ENCODE measurements at regions not wholly inside any gene's neighbourhood (a gene's known extent, or its start where the extent isn't known, plus 50 kb on each side); places are given as distances from the start of the nearest gene placed in this dataset.

- DNase-seq: no peak
- no peak overlapping the region for H3K27ac ChIP-seq
- H3K4me1 ChIP-seq (ENCODE audit: insufficient read depth): no peaks in the 10 kb centered on the region
- H3K36me3 ChIP-seq: no peaks in the 10 kb centered on the region
- intact Hi-C loops (cut with DNase I): no loop called here
- no peaks in the 10 kb centered on the region for H3K27me3 ChIP-seq
- 33 to 52% (median 46%) methylated on average over 2 of the region's 2 CpGs for WGBS, 3 donors
- H3K9me3 ChIP-seq: no peaks in the 10 kb centered on the region
- TF ChIP-seq EP300 (IDR thresholded peaks at IDR 0.05) (no peak), CTCF (IDR thresholded peaks at IDR 0.05) (no peak), POLR2A (IDR thresholded peaks at IDR 0.05) (no peak)
- no peak overlapping the region for H3K4me3 ChIP-seq
Observed at GRCh38 chrX:137431693-137432488, 134.0 kb upstream of the ZIC3 start.

- Histone ChIP-seq H3K27ac (no peak overlapping the region), H3K9me3 (no peaks in the 10 kb centered on the region), H3K4me1 (ENCODE audit: insufficient read depth) (no peaks in the 10 kb centered on the region), H3K4me3 (no peak overlapping the region), H3K27me3 (no peaks in the 10 kb centered on the region), H3K36me3 (no peaks in the 10 kb centered on the region)
- TF ChIP-seq POLR2A (IDR thresholded peaks at IDR 0.05): no peak
- no peak for TF ChIP-seq CTCF (IDR thresholded peaks at IDR 0.05)
- TF ChIP-seq EP300 (IDR thresholded peaks at IDR 0.05): no peak
- DNase-seq: no peak
- intact Hi-C loops (cut with DNase I): no loop called here
Observed at GRCh38 chrX:137430984-137431475, 134.9 kb upstream of the ZIC3 start.

- H3K36me3 ChIP-seq: no peaks in the 10 kb centered on the region
- no peak for DNase-seq
- no peak overlapping the region for H3K27ac ChIP-seq
- intact Hi-C loops (cut with DNase I): no loop called here
- TF ChIP-seq CTCF (IDR thresholded peaks at IDR 0.05) (no peak), EP300 (IDR thresholded peaks at IDR 0.05) (no peak), POLR2A (IDR thresholded peaks at IDR 0.05) (no peak)
- no peaks in the 10 kb centered on the region for H3K9me3 ChIP-seq
- H3K27me3 ChIP-seq: no peaks in the 10 kb centered on the region
- no peaks in the 10 kb centered on the region for H3K4me1 ChIP-seq (ENCODE audit: insufficient read depth)
- no peak overlapping the region for H3K4me3 ChIP-seq
- 17 to 25% (median 24%) methylated on average over 10 to 17 of the region's 17 CpGs for WGBS, 3 donors
Observed at GRCh38 chrX:137430301-137430700, 135.6 kb upstream of the ZIC3 start.

- no peaks in the 10 kb centered on the region for H3K36me3 ChIP-seq
- no peaks in the 10 kb centered on the region for H3K9me3 ChIP-seq
- DNase-seq: no peak
- WGBS, 3 donors: 25 to 38% (median 28%) methylated on average over 44 of the region's 44 CpGs
- H3K27me3 ChIP-seq: no peaks in the 10 kb centered on the region
- no peak overlapping the region for H3K27ac ChIP-seq
- no peaks in the 10 kb centered on the region for H3K4me1 ChIP-seq (ENCODE audit: insufficient read depth)
- no peak overlapping the region for H3K4me3 ChIP-seq
- TF ChIP-seq POLR2A (IDR thresholded peaks at IDR 0.05): no peak
- no peak for TF ChIP-seq EP300 (IDR thresholded peaks at IDR 0.05)
- no peak for TF ChIP-seq CTCF (IDR thresholded peaks at IDR 0.05)
- intact Hi-C loops (cut with DNase I): no loop called here
Observed at GRCh38 chrX:137428766-137429591, 136.9 kb upstream of the ZIC3 start.

Data from ovary (tissue), 7 donors.